NB4 (cell line): ENCODE measurements at regions not wholly inside any gene's neighbourhood (a gene's known extent, or its start where the extent isn't known, plus 50 kb on each side); places are given as distances from the start of the nearest gene placed in this dataset.
"Not testable (repeated sequence)": the region's sequence is repeated elsewhere in the genome, so short reads cannot be mapped to it uniquely, and the experiment has no call there.

Source experiments
- DNase-seq: peaks from one replicate; pipeline ENCODE4 v3.0.0; 2010; ENCODE audit warnings: low read depth
- H3K4me3 ChIP-seq: one replicate; pipeline ENCODE4 v1.5.1; 2011; ENCODE audit warnings: mild to moderate bottlenecking, low read depth, low read length, moderate library complexity
- MYC ChIP-seq: IDR thresholded peaks from 2 replicates; pipeline ENCODE4 v1.6.1; 2011; ENCODE audit warnings: low read depth, low read length
- POLR2A ChIP-seq: IDR thresholded peaks from 2 replicates; pipeline ENCODE4 v1.6.1; 2011; ENCODE audit warnings: mild to moderate bottlenecking; ENCODE audit not compliant: insufficient read length; ENCODE audit errors: extremely low read depth
- TF ChIP-seq, protein P1 (sequence below): IDR thresholded peaks from 2 replicates; pipeline ENCODE4 v1.6.1; 2011; ENCODE audit warnings: low read depth, low read length
- TF ChIP-seq, protein P2 (sequence below): IDR thresholded peaks from one replicate; pipeline ENCODE4 v1.5.1; 2012; ENCODE audit warnings: low read depth, low read length

GRCh38 chr21:9780441-9780937, 740.9 kb upstream of the TPTE start:
- H3K4me3 ChIP-seq, result no peak overlapping the region
- TF ChIP-seq, protein P1, sequence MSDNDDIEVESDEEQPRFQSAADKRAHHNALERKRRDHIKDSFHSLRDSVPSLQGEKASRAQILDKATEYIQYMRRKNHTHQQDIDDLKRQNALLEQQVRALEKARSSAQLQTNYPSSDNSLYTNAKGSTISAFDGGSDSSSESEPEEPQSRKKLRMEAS, result no peak
- TF ChIP-seq MYC (no peak), POLR2A (no peak)
- TF ChIP-seq, protein P2, sequence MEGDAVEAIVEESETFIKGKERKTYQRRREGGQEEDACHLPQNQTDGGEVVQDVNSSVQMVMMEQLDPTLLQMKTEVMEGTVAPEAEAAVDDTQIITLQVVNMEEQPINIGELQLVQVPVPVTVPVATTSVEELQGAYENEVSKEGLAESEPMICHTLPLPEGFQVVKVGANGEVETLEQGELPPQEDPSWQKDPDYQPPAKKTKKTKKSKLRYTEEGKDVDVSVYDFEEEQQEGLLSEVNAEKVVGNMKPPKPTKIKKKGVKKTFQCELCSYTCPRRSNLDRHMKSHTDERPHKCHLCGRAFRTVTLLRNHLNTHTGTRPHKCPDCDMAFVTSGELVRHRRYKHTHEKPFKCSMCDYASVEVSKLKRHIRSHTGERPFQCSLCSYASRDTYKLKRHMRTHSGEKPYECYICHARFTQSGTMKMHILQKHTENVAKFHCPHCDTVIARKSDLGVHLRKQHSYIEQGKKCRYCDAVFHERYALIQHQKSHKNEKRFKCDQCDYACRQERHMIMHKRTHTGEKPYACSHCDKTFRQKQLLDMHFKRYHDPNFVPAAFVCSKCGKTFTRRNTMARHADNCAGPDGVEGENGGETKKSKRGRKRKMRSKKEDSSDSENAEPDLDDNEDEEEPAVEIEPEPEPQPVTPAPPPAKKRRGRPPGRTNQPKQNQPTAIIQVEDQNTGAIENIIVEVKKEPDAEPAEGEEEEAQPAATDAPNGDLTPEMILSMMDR, result no peak
- DNase-seq, result no peak

GRCh38 chr21:9783587-9783986, 737.8 kb upstream of the TPTE start:
- not testable (repeated sequence) for H3K4me3 ChIP-seq, DNase-seq

DNA sequence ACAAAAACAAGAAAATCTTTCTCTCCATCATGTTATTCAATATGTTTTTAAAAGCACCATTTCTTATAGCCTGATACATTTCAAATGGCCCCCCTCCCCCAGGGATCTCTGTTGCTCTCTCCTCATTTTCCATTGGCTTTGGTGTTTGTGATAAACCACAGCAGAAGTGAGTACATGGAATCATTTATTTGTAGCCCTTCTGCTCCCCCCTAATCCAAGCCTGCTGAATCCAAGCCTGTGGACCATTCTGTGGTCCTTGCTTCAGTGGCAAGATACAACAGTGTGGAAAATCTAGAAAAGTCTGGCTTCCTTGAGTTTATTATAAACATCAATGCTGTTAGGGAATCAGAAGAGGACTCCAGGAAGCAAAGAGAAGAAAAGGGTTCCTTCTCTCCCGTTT, 737.2 kb upstream of the TPTE start:
- H3K4me3 ChIP-seq, DNase-seq: not testable (repeated sequence)

- DNase-seq, result not testable (repeated sequence)
Measured at GRCh38 chr21:9786092-9786491, 735.3 kb upstream of the TPTE start.

GRCh38 chr21:9788281-9788680, 733.1 kb upstream of the TPTE start:
- not testable (repeated sequence) for DNase-seq, H3K4me3 ChIP-seq

More at GRCh38 chr21:9786092-9786491, 735.3 kb upstream of the TPTE start:
- H3K4me3 ChIP-seq, result not testable (repeated sequence)

DNA sequence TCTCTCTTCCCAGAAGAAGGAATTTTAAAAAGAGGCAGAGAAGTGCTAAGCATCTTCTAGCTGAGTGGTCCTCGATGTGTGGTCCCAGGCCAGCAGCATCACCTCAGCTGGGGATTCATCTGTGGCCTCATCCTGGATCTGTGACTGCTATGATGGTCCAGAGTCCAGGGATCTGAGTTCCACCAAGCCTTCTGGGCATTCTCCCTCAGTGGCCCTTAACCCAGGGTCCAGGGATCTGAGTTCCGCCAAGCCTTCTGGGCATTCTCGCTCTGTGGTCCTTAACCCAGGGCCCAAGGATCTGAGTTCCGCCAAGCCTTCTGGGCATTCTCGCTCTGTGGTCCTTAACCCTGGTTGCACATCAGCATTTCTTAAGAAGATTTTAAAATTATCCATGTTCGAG, 731.0 kb upstream of the TPTE start:
- DNase-seq, result not testable (repeated sequence)

GRCh38 chr21:9791453-9791852, 729.9 kb upstream of the TPTE start:
- DNase-seq, result peak; percentile 27
- not testable (repeated sequence) for H3K4me3 ChIP-seq

More for the DNA sequence above, 731.0 kb upstream of the TPTE start:
- not testable (repeated sequence) for H3K4me3 ChIP-seq

DNA sequence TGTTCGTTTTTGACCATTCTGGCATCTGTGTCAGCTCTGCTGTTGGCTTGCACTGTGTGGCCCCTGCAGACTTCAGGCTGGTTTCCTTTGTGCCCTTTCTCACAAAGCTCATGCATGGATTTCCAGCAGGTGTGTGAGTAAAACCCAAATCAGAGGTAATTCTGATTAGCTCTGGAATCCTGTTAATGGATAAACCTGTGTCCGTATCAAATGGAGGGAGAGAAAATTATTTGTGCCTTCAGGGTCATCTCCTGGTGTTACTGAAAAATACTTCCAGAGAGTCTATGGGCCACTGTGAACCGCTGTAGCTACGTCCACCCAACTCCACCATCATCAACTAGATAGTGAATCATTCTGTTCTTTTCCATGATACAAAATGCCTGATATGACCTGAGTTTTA, 726.1 kb upstream of the TPTE start:
- H3K4me3 ChIP-seq, DNase-seq: not testable (repeated sequence)

GRCh38 chr21:9796293-9796692, 725.1 kb upstream of the TPTE start:
- H3K4me3 ChIP-seq, DNase-seq: not testable (repeated sequence)

DNA sequence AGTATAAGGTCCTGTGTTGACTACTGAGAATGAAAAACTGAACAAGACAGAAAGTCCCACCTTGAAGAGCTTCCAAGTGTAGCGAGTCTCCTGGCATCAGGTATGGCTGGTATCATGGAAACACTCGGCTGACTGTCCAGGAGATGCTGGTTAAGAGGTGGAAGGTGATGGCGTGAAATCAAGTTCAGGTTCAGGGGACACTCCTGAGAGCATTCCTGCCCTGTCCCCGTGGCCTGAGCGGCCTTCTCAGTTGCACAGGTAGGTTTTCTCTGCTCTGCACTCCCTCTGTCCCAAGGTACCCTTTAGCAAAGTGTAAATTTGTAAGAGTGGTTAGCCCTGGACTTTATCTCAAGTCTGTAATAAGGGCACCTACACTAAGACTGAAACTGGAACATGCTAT, 713.7 kb upstream of the TPTE start:
- H3K4me3 ChIP-seq, DNase-seq: not testable (repeated sequence)

- H3K4me3 ChIP-seq, DNase-seq: not testable (repeated sequence)
Measured at GRCh38 chr21:9811223-9812004, 710.0 kb upstream of the TPTE start.

- DNase-seq, H3K4me3 ChIP-seq: not testable (repeated sequence)
Measured at GRCh38 chr21:9812507-9812906, 708.9 kb upstream of the TPTE start.

- H3K4me3 ChIP-seq, DNase-seq: not testable (repeated sequence)
Measured at GRCh38 chr21:9813894-9814814, 707.2 kb upstream of the TPTE start.

DNA sequence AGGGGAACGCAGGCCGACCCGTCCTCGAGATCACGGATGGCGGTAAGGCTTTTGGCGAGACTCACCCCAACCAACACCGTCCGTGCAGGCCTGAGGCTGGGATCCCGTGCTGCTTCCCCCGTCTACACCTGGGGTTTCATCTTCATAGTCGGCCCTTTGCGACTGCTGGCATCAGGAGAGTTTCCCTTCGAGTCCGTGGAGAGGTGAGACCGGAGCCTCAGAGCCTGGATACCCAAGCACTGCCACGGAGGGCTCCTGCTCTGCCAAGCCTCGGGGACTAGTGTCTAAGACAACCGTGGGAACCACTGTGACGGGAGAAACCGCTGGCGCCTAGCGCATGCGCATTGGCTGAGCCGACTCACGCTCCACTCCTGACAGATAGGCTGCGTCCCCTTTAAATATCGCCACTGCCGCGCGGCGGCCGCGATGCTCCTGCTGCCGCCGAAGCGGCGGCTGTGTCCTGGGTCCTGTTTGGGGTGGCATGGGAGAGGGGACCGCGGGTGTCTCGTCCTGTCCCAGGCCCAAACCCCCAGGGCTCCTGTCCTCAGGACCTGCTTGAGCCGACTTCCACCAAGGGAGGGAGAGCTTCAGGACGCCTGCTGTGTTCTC, 706.1 kb upstream of the TPTE start:
- DNase-seq, H3K4me3 ChIP-seq: not testable (repeated sequence)

GRCh38 chr21:9816734-9817334, 704.5 kb upstream of the TPTE start:
- DNase-seq, H3K4me3 ChIP-seq: not testable (repeated sequence)

GRCh38 chr21:9817841-9818441, 703.4 kb upstream of the TPTE start:
- not testable (repeated sequence) for H3K4me3 ChIP-seq, DNase-seq
